ENCODE measurements at regions not wholly inside any gene's neighbourhood (a gene's known extent, or its start where the extent isn't known, plus 50 kb on each side); places are given as distances from the start of the nearest gene placed in this dataset.

- no peak overlapping the region for H3K4me3 Mint-ChIP-seq
- H3K79me1 ChIP-seq (ENCODE audit: insufficient read depth, low read depth, low read length, poor library complexity, severe bottlenecking): no peaks in the 10 kb centered on the region
- no peak overlapping the region for H4K91ac ChIP-seq (ENCODE audit: insufficient read length, low read depth, low read length)
- H3K18ac ChIP-seq (ENCODE audit: insufficient read length, low read depth, low read length): no peak overlapping the region
- no peaks in the 10 kb centered on the region for H3K23me2 ChIP-seq (ENCODE audit: insufficient read length, low read depth, low read length, poor library complexity, severe bottlenecking)
- TF ChIP-seq CTCF (conservative IDR thresholded peaks at IDR 0.05): no peak
- H2BK120ac ChIP-seq (ENCODE audit: low read depth, low read length, poor library complexity, severe bottlenecking): no peak overlapping the region
- H3K23ac ChIP-seq (ENCODE audit: insufficient read length, low read depth, low read length): no peak overlapping the region
- no peak overlapping the region for H3K14ac ChIP-seq (ENCODE audit: insufficient read depth, low read length)
- no peak overlapping the region for H2BK5ac ChIP-seq (ENCODE audit: insufficient read length, low read length)
- H2BK12ac ChIP-seq (ENCODE audit: insufficient read length, low read depth, low read length): no peak overlapping the region
- no peaks in the 10 kb centered on the region for H4K20me1 ChIP-seq (ENCODE audit: control insufficient read depth, insufficient read depth, insufficient read length)
- DNase-seq: no peak
- no peak overlapping the region for H3K9ac ChIP-seq (ENCODE audit: extremely low read depth, insufficient read length, low read length)
- no peak overlapping the region for H3K27ac Mint-ChIP-seq
- no peak overlapping the region for H2BK20ac ChIP-seq (ENCODE audit: low read depth, low read length, poor library complexity, severe bottlenecking)
- no peak overlapping the region for H4K8ac ChIP-seq (replicated peaks; ENCODE audit: insufficient read length, low read depth, low read length)
- no peak overlapping the region for H2AFZ ChIP-seq (ENCODE audit: low read length)
- no peaks in the 10 kb centered on the region for H3K27me3 Mint-ChIP-seq (ENCODE audit: low read depth)
- H3K9me3 ChIP-seq (ENCODE audit: control insufficient read depth, low read depth, low read length): no peaks in the 10 kb centered on the region
- H3K27ac ChIP-seq (ENCODE audit: insufficient read length, low read depth, low read length): no peak overlapping the region
- no peaks in the 10 kb centered on the region for H3K36me3 Mint-ChIP-seq (ENCODE audit: insufficient read depth in 1 of 3, low read depth in 3 of 3)
- no peaks in the 10 kb centered on the region for H3K27me3 ChIP-seq (ENCODE audit: insufficient read depth, low read length)
- peaks cover 20 to 24% of the 10 kb centered on the region in 2 experiments for H3K4me1 Mint-ChIP-seq
- no peak overlapping the region for H2AK5ac ChIP-seq (ENCODE audit: insufficient read length, low read length)
- no peak overlapping the region for H3K4ac ChIP-seq (ENCODE audit: low read depth, low read length)
- no peak overlapping the region for H2BK15ac ChIP-seq (ENCODE audit: low read depth, low read length)
- H4K5ac ChIP-seq (ENCODE audit: insufficient read length, low read depth, low read length): no peak overlapping the region
- no peak overlapping the region for H3K4me2 ChIP-seq (ENCODE audit: insufficient read depth, insufficient read length, low read length)
- H3T11ph ChIP-seq (ENCODE audit: low read length): no peak overlapping the region
- no peaks in the 10 kb centered on the region for H3K79me2 ChIP-seq (ENCODE audit: insufficient read depth, low read length)
- H3K56ac ChIP-seq (ENCODE audit: insufficient read length, low read depth, low read length): no peak overlapping the region
- H3K9me3 Mint-ChIP-seq: no peaks in the 10 kb centered on the region
- H3K4me1 ChIP-seq (ENCODE audit: insufficient read depth, low read length): peaks cover 3% of the 10 kb centered on the region; the same call in 1 of the 2 replicates
- no CpG with 5 or more reads among the region's 6 CpGs for WGBS (ENCODE audit: extremely low coverage, insufficient read length, low lambda C conversion rate)
Observed at GRCh38 chr15:53133255-53133850, 343.2 kb upstream of the ONECUT1 start.
